HG02852 (cell line): ENCODE measurements at regions not wholly inside any gene's neighbourhood (a gene's known extent, or its start where the extent isn't known, plus 50 kb on each side); places are given as distances from the start of the nearest gene placed in this dataset.
"Not testable (repeated sequence)": the region's sequence is repeated elsewhere in the genome, so short reads cannot be mapped to it uniquely, and the experiment has no call there.

Source experiments
- ATAC-seq: cut with Tn5 transposase; IDR thresholded peaks from one replicate; pipeline ENCODE4 v1.9.1; 2021; ENCODE audit warnings: mild to moderate bottlenecking, moderate library complexity; ENCODE audit not compliant: unreplicated experiment

- not testable (repeated sequence) for ATAC-seq
Observed at GRCh38 chr6:127406722-127407121, 52.5 kb downstream of the KIAA0408 start.

GRCh38 chr6:127406122-127406521 is 53.1 kb downstream of the KIAA0408 start:
- ATAC-seq, result no peak

GRCh38 chr6:127404594-127405178 is 54.5 kb downstream of the KIAA0408 start:
- ATAC-seq, result no peak

- ATAC-seq, result peak; percentile 76
Observed at GRCh38 chr6:127404133-127404532, 55.1 kb downstream of the KIAA0408 start.

- peak; percentile 75 for ATAC-seq
Observed at GRCh38 chr6:127403636-127404035, 55.6 kb downstream of the KIAA0408 start.

GRCh38 chr6:127402890-127403617 is 56.1 kb downstream of the KIAA0408 start:
- ATAC-seq, result peak; percentile 35

- ATAC-seq, result no peak
Observed at GRCh38 chr6:127397729-127398630, 54.6 kb upstream of the ECHDC1 start.

GRCh38 chr6:127397171-127397597 is 53.8 kb upstream of the ECHDC1 start:
- ATAC-seq, result not testable (repeated sequence)
